GM12892 (cell line): ENCODE measurements at regions not wholly inside any gene's neighbourhood (a gene's known extent, or its start where the extent isn't known, plus 50 kb on each side); places are given as distances from the start of the nearest gene placed in this dataset.

Experiments used
- POLR2A ChIP-seq: IDR thresholded peaks from 2 replicates; pipeline ENCODE4 v1.6.1; 2011; ENCODE audit warnings: low read depth, low read length, control low read depth
- POLR2AphosphoS5 ChIP-seq: IDR thresholded peaks from 2 replicates; pipeline ENCODE4 v1.6.1; 2011; ENCODE audit warnings: low read depth, low read length, control low read depth

GRCh38 chr12:74776378-74776777, 238.7 kb downstream of the ATXN7L3B start:
- TF ChIP-seq POLR2A (no peak), POLR2AphosphoS5 (no peak)
